ENCODE measurements at regions not wholly inside any gene's neighbourhood (a gene's known extent, or its start where the extent isn't known, plus 50 kb on each side); places are given as distances from the start of the nearest gene placed in this dataset.

- ChIA-PET POLR2A (no interaction called here), CTCF (no interaction called here)
- DNase-seq, result no peak
- no peak overlapping the region for H3K4me3 Mint-ChIP-seq (ENCODE audit: unreplicated experiment)
- Histone ChIP-seq H3K4me3 (ENCODE audit: low read depth, low read length) (no peak overlapping the region), H3K36me3 (ENCODE audit: control insufficient read depth, insufficient read depth, low read length) (no peaks in the 10 kb centered on the region), H3K27me3 (replicated peaks; ENCODE audit: control insufficient read depth, insufficient read depth, low read length) (no peaks in the 10 kb centered on the region), H3K9me3 (no peaks in the 10 kb centered on the region), H3K4me1 (no peaks in the 10 kb centered on the region)
- H3K27ac Mint-ChIP-seq (ENCODE audit: unreplicated experiment), result no peak overlapping the region
- no peaks in the 10 kb centered on the region for H3K4me1 Mint-ChIP-seq (ENCODE audit: low read depth, unreplicated experiment)
- no peaks in the 10 kb centered on the region for H3K36me3 Mint-ChIP-seq (ENCODE audit: insufficient read depth, unreplicated experiment)
- TF ChIP-seq CTCF (IDR thresholded peaks at IDR 0.05; ENCODE audit: insufficient read depth in 1 of 2, low read depth in 1 of 2, low read length in 1 of 2, severe bottlenecking in 1 of 2, unreplicated experiment in 1 of 2), result no peak
- no peaks in the 10 kb centered on the region for H3K9me3 Mint-ChIP-seq (ENCODE audit: unreplicated experiment)
- peaks cover 6% of the 10 kb centered on the region for H3K27me3 Mint-ChIP-seq (ENCODE audit: insufficient read depth, unreplicated experiment)
- intact Hi-C loops (cut with micrococcal nuclease; ENCODE audit: unreplicated experiment), result no loop called here
- BruUV-seq (replicated peaks), result no TSS peak
These were observed 73.3 kb upstream of the PCSK1 start for GRCh38 chr5:96506376-96506775.

DNA sequence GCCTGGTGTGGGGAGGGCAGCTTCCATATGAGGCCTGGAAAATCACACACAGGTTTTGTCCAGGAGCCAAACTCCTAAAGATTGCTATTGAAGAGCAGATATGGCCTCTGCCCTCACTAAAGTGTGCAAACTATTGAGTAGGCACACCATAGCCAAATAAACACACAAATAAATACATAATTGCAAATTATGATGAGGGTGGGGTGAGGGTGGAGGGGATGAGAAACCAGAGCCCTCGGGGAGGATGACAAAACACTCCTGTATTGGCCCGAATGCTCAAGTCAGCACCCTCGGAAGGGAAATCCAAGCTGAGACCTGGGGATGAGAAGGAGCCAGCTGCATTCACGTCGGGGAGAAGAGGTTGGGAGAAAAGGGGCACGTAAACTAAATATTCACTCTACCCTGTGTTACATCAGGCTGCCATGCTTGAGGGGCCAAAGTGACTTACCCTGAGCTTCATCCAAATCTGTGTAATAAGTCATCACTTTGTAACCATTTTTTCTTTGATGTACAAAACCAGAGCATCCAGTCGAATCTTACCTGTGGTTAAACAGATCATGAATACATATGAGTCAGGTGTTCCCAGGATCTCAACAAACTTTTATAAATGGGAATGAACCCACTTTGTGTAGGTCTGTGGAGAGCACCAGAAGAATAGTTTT, 73.9 kb upstream of the PCSK1 start:
- intact Hi-C loops (cut with micrococcal nuclease; ENCODE audit: unreplicated experiment), result no loop called here
- Mint-ChIP-seq H3K4me1 (ENCODE audit: low read depth, unreplicated experiment) (no peaks in the 10 kb centered on the region), H3K4me3 (ENCODE audit: unreplicated experiment) (no peak overlapping the region), H3K36me3 (ENCODE audit: insufficient read depth, unreplicated experiment) (no peaks in the 10 kb centered on the region), H3K9me3 (ENCODE audit: unreplicated experiment) (no peaks in the 10 kb centered on the region), H3K27ac (ENCODE audit: unreplicated experiment) (no peak overlapping the region), H3K27me3 (ENCODE audit: insufficient read depth, unreplicated experiment) (peaks cover 6% of the 10 kb centered on the region)
- Histone ChIP-seq H3K4me3 (ENCODE audit: low read depth, low read length) (no peak overlapping the region), H3K4me1 (no peaks in the 10 kb centered on the region), H3K27me3 (replicated peaks; ENCODE audit: control insufficient read depth, insufficient read depth, low read length) (no peaks in the 10 kb centered on the region), H3K9me3 (no peaks in the 10 kb centered on the region), H3K36me3 (ENCODE audit: control insufficient read depth, insufficient read depth, low read length) (no peaks in the 10 kb centered on the region)
- BruUV-seq (replicated peaks), result no TSS peak
- ChIA-PET CTCF (no interaction called here), POLR2A (no interaction called here)
- no peak for DNase-seq
- no peak for TF ChIP-seq CTCF (IDR thresholded peaks at IDR 0.05; ENCODE audit: insufficient read depth in 1 of 2, low read depth in 1 of 2, low read length in 1 of 2, severe bottlenecking in 1 of 2, unreplicated experiment in 1 of 2)

- no TSS peak for BruUV-seq (replicated peaks)
- POLR2A ChIA-PET, result no interaction called here
- H3K27ac Mint-ChIP-seq (ENCODE audit: unreplicated experiment), result no peak overlapping the region
These were observed 76.3 kb upstream of the PCSK1 start for GRCh38 chr5:96509316-96509715.

More at GRCh38 chr5:96509316-96509715, 76.3 kb upstream of the PCSK1 start:
- no peak overlapping the region for H3K4me3 Mint-ChIP-seq (ENCODE audit: unreplicated experiment)
- no peaks in the 10 kb centered on the region for H3K9me3 Mint-ChIP-seq (ENCODE audit: unreplicated experiment)
- CTCF ChIA-PET, result no interaction called here
- H3K27me3 ChIP-seq (replicated peaks; ENCODE audit: control insufficient read depth, insufficient read depth, low read length), result no peaks in the 10 kb centered on the region
- intact Hi-C loops (cut with micrococcal nuclease; ENCODE audit: unreplicated experiment), result no loop called here
- H3K4me3 ChIP-seq (ENCODE audit: low read depth, low read length), result no peak overlapping the region
- H3K9me3 ChIP-seq, result no peaks in the 10 kb centered on the region
- peaks cover 8% of the 10 kb centered on the region for H3K27me3 Mint-ChIP-seq (ENCODE audit: insufficient read depth, unreplicated experiment)
- H3K36me3 Mint-ChIP-seq (ENCODE audit: insufficient read depth, unreplicated experiment), result no peaks in the 10 kb centered on the region
- no peaks in the 10 kb centered on the region for H3K36me3 ChIP-seq (ENCODE audit: control insufficient read depth, insufficient read depth, low read length)
- no peaks in the 10 kb centered on the region for H3K4me1 ChIP-seq
- no peak for TF ChIP-seq CTCF (IDR thresholded peaks at IDR 0.05; ENCODE audit: insufficient read depth in 1 of 2, low read depth in 1 of 2, low read length in 1 of 2, severe bottlenecking in 1 of 2, unreplicated experiment in 1 of 2)
- DNase-seq, result no peak
- H3K4me1 Mint-ChIP-seq (ENCODE audit: low read depth, unreplicated experiment), result no peaks in the 10 kb centered on the region
